HG02870 (cell line): ENCODE measurements at regions not wholly inside any gene's neighbourhood (a gene's known extent, or its start where the extent isn't known, plus 50 kb on each side); places are given as distances from the start of the nearest gene placed in this dataset.
"Not testable (repeated sequence)": the region's sequence is repeated elsewhere in the genome, so short reads cannot be mapped to it uniquely, and the experiment has no call there.

ENCODE experiments used
- ATAC-seq: cut with Tn5 transposase; IDR thresholded peaks from one replicate; pipeline ENCODE4 v1.9.1; 2021; ENCODE audit warnings: mild to moderate bottlenecking, moderate library complexity; ENCODE audit not compliant: unreplicated experiment

- ATAC-seq = no peak
Measured at GRCh38 chr10:27390681-27391080, 113.4 kb upstream of the RAB18 start.

DNA sequence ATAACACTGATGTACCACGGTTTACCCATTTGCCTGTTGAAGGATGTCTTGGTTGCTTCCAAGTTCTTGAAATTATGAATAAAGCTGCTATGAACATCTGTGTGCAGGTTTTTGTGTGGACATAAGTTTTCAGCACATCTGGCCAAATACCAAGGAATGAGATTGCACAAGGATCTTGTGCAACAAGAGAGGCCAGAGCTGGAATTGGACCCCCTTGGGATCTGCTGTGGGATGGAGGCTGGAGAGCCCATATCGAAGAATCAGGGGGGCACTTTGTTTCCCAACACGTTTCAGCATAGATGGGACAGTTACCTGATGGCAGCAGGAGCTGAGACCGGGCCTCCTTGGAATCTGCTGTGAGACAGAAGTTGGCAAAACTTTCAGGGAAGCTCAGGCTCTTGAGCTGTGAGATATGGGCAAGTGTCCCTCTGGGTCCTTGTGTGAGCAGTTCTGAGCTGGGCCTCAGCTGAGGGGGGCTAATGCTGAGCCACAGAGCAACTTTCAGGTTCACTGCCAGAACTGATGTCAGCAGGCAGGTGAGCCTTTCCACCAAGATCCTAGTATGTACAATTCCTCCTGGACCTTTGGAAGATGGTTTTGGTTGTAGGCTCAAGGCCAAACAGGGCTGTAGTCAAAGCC, 115.2 kb upstream of the RAB18 start:
- no peak for ATAC-seq

- no peak for ATAC-seq
Measured at GRCh38 chr10:27383595-27384542, 120.2 kb upstream of the RAB18 start.

- ATAC-seq = no peak
Measured at GRCh38 chr10:27382176-27382575, 121.9 kb upstream of the RAB18 start.

- no peak for ATAC-seq
Measured at GRCh38 chr10:27380929-27381358, 123.2 kb upstream of the RAB18 start.

DNA sequence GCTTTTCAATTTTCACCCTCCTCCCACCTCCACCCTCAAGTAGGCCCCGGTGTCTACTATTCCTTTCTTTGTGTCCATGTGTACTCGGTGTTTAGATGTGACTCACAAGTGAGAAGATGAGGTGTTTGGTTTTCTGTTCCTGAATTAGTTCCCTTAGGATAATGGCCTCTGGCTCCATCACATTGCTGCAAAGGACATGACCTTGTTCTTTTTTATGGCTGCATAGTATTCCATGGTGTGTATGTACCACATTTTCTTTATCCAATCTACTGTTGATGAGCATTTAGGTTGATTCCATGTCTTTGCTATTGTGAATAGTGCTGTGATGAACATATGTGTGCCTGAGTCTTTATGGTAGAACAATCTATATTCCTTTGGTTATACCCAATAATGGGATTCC, 125.1 kb upstream of the RAB18 start:
- ATAC-seq = not testable (repeated sequence)

DNA sequence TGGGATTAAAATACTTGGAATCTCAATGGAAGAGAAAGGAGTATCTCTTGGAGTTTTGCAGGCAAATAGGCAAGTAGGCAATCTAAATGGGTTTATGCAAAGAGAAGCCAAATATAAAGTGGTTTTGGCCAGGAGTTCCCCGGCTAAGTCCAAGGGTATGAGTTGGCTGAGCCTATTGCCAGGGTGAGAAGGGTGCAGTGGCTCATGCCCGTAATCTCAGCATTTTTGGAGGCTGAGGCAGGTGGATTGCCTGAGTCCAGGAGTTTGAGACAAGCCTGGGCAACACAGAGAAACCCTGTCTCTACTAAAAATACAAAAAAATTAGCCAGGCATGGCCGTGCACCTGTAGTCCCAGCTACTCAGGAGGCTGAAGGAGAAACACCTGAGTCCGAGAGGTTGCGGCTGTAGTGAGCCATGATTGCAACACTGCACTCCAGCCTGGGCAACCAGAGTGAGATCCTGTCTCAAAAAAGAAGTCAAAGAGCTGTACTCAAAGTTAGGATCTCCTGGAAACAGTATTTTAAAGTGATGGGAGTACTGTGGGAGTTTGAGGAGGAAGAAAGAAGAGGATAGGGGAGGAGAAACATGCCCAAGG, 130.4 kb upstream of the RAB18 start:
- ATAC-seq = no peak

- no peak for ATAC-seq
Measured at GRCh38 chr10:27372095-27372494, 131.5 kb upstream of the ACBD5 start.

DNA sequence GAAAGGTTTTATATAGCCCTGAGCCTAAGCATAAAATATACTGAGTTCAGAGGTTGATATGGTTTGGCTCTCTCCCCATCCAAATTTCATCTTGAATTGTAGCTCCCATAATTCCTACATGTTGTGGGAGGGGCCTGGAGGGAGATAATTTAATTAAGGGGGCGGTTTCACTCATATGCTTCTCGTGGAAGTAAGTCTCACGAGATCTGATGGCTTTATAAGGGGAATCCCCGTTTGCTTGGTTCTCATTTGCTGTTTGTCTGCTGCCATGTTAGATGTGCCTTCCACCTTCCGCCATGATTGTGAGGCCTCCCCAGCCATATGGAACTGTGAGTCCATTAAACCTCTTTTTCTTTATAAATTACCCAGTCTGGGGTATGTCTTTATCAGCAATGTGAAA, 130.8 kb upstream of the ACBD5 start:
- not testable (repeated sequence) for ATAC-seq

DNA sequence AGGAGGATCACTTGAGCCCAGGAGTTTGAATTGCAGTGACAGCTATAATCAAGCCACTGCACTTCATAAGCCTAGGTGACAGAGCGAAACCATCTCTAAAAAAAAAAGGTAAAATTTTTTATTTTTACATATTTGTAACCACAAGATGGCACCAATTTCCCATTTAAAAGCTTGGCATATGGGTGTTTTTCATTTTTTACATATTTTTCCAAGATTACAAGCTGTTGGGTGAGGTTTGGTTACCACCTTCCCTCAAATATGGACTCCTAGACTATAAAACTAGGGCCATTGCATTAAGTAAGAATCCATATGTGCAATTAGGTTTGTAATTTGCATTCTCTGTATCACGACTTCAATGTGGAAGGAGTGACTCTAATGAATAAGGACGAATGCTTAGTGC, 129.3 kb upstream of the ACBD5 start:
- no peak for ATAC-seq

DNA sequence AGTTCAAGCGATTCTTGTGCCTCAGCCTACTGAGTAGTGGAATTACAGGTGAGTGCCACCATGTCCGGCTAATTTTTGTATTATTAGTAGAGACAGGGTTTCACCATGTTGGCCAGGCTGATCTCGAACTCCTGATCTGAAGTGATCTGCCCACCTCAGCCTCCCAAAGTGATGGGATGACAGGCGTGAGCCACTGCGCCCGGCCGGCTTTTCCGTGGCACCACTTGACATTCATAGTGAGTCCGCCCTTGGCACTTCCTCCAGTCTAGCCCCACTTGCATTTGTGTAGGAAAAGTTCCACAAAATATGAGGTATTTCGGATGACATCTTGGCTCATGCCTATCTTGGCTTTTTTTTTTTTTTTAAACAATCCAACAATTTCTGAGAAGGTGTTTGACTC, 128.1 kb upstream of the ACBD5 start:
- ATAC-seq = no peak

DNA sequence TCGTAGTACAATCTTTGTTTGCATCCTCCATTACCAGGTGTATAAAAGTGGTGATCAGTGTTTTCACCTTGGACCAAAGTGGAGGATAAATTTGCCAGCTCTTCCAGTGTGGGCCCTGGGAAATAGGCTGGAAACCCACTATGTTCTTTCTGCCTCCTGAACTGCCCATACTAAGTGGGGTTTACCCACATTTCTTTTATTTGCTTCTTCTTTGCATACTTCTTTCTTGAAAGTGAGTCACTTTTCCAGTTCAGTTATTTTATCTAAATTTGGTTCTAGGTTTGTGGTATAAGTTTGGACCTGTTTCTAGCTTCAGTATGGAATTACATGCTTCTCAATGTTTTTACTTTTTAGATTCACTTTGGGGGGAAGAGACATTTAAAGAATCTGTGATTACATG, 126.2 kb upstream of the ACBD5 start:
- ATAC-seq = no peak

DNA sequence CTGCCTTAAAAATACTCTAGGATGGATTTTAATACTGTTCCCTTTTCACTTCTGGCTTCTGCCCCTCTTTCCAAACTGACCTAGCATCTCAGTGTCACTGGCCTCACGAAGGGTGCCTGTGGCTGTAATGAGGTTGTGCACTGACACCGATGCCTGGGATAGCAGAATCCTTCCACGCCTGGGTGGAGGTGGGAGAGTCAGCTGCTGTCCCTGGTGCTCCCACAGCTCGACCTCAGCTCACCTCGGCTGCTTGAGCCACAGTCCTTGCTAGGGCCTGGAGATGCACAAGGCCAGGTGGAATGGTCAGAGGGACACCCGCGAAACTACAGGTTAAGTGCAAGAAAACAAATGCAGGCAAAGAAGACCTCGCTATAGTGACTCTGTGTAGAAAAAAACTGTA, 123.4 kb upstream of the ACBD5 start:
- ATAC-seq = no peak

GRCh38 chr10:27360581-27361172, 120.1 kb upstream of the ACBD5 start:
- peak; percentile 93 for ATAC-seq

GRCh38 chr10:27359792-27360355, 119.3 kb upstream of the ACBD5 start:
- no peak for ATAC-seq

GRCh38 chr10:27356738-27357137, 116.1 kb upstream of the ACBD5 start:
- ATAC-seq = no peak

GRCh38 chr10:27355918-27356573, 115.4 kb upstream of the ACBD5 start:
- ATAC-seq = no peak

DNA sequence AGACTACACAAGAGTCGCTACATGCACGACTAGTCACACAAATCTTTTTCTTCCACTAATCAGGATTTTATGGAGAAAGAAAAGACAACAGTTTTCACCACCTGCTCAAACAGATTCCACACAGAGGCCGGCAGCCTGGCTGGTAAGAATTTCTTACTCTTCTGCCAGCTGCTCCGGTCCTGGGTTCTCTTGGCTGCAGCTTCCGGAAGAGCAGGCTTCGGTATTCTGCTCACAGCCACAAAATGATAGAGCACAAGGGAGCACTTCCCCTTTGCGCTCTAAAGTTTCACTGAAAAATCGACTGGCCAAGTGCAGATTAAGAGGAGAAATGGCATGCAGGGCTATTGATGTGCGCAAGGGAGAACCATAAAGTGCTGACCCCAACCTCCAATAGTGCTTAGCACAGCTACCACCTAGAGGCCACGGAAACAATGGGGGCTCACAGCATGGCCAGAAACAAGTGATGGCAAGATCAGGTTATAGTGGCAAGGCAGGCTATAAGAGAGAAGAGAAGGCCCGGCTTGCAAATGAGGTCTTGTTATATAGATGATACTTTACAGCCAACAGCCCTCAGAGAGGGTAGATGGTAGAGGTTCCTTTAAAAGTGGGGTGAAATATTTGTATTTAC, 114.2 kb upstream of the ACBD5 start:
- ATAC-seq = peak; percentile 97

DNA sequence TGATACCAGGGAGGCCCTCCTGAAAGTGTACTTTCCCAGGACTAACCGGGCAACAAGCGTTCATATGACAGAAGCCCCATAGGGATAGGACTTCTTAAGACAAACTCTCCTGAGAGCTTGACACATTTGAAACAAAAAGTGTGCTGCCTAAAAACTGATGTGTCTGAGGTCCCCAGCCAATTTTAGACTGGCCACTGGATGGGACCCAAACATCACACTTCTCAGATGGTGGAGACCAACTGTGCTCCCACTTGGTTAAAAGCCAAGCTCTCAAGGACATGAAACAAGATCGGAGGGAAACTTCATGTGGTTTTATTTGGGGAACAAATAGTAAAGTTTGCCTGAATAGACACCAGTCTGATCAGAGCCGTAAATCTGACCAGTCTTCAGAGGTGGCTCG, 113.5 kb upstream of the ACBD5 start:
- peak; percentile 16 for ATAC-seq

DNA sequence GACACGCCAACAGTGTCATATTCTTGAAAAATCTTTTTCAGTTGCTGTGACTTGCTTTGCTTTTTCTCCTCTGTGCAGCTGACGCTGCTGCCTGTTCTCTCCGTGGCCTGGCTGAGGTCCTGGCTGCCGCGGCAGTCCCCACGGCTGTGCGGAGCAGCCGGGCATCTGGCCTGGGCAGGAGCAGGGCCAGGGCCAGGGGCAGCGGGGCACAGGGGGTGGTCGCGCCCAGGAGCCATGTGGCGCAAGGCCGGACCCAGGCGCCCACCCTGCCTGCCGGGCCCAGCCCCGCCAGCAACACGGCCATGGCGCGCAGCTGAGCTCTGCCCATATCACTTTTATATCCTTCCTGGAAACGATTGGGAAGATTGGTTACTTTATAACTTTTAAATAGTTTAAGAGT, 109.4 kb upstream of the ACBD5 start:
- no peak for ATAC-seq
